Activated CD8-positive, alpha-beta memory T cell treated with anti-CD3 and anti-CD28 coated beads for 48 hours (primary cell): ENCODE measurements at regions not wholly inside any gene's neighbourhood (a gene's known extent, or its start where the extent isn't known, plus 50 kb on each side); places are given as distances from the start of the nearest gene placed in this dataset.

Source experiments
- DNase-seq, 3 experiments: peaks; one replicate each; pipeline ENCODE4 v3.0.0-alpha.2; 2020; ENCODE audit warnings: low read depth in 2 of 3, low spot score in 2 of 3

DNA sequence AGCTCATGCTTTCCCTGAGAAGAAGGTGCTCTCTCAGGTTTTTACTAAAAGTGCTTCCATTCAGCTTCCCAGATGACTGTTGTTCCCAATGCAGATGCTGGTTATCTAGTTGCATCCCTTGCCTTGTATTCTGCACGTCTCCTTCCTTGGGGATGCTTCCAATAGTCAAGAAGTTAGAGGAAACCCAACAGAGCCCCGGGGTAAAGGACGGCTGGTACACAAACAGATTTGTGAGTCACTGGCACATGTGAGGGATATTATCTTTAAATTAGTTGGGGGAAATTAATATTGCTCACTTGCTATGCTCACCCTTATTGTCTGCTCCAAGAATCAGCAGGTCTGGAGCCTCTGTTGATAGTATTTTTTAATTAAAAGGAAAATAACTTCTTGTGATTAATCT lies 465.2 kb upstream of the BOD1L1 start:
- no peak for DNase-seq

DNA sequence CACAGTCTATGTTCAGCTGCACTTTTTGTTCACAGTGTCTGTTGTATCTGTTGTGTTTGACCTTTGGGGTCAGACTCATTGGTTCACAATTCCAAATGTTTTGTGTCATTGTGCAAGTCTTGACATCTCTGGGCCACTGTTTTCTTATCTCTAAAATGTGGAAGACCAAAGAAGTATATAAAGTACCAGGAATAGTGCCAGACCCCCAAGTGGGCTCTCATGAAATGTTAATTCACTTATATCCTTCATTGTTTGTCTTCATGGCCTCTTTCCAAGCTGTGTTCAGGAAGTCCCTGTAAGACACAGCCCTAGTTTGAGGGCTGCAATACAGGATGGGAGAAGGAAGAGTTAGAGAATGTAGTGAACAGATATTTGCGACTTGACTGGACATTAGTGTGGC lies 468.3 kb upstream of the BOD1L1 start:
- DNase-seq: no peak

DNA sequence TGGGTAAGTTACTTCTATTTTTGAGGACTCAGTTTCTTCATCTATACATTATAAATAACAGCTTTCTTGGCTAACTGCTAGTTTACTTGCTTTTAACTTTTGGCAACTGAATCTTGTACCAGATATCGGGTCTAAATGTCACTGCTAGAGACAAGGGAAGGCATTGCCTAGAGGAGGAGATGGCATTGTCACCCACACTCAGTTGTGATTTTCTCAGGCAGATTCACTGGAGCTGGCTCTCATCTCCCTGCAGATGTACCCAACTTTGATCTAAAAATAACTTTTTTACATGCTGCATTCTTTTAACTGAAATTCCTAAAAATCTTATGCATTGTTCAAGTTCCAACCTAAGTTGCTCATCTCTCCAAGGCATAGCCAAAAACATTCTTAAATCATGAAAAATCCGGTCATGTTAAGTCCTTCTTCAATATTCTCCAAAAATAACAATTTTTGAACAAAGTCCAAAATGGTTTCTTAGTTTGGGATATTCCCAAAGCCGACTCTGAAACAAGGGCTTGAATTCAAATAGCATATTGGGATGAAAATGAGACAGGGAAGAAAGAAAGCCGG lies 469.0 kb upstream of the BOD1L1 start:
- DNase-seq: no peak

DNA sequence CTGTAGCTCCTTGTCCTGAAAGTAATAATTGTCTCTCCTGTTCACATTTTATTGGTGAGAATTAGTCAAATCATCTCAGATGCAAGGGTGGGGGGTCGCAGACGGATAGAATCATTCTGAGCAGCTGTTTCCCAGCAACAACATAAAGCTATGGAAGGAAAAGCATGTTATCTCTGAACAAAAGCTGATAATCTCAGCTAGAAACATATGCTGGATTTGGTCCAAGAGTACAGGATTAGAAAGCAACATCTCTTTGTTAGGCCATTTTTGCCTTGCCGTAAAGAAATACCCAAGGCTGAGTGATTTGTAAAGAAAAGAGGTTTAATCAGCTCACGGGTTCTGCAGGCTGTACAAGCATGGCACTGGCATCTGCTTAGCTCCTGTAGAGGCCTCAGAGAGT lies 472.8 kb upstream of the BOD1L1 start:
- no peak for DNase-seq

DNA sequence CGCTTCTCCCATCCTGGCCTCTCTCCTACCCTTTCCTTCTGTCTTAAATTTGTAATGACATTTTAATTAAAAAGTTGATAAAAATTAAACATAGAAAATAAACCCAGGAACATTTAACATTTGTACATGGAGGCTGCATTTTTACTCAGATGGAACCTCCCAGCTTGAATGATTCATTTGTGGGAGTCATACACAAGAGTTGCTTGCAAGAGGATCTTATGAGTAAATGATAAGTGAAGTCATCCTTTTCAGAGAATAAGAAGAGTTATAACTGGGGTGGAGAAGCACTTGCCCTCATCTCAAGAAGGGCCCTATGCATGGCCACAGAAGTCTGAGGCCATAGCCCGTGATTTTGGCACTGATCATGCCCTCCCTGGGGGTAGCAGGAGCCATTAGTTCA lies 482.9 kb upstream of the BOD1L1 start:
- no peak for DNase-seq

DNA sequence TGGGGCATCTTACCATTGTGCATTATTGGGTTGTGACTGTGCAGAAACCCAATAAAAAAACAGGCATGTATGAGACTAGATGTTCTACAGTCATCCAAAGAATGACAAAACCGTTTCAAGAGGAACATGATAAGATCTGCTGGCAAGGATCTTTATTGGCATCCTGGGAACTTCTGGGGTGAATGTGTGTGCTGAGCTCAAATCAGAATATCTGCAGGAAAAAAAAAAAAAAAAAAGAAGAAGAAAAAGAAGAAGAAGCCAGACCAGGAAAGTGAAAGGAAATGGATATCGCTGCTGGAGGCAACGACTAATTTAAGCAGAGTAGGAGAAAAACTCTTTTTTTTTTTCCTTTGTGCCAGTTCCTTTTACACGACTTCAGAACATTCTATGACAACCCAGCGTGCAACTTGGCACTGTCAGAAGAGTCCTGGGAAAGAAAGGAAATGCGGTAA lies 484.2 kb upstream of the BOD1L1 start:
- no peak for DNase-seq

DNA sequence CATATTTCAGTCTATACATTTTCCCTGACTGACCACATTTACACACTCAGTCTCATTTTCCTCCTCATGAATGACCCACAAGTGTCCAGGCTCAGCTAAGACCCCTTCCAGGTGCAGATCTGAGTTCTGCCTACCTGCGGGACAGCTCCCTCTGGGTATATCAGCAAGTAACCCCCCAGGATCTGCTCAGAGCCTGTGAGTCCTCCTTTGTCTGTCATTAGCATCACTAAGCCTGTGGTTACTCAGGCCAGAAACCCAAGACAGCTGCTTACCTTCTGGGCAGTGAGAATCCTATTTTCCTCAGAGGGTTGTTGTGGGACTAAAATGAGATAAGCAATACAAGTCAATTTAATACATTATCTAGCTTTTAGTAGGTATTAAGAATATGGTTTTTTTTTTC lies 487.6 kb upstream of the BOD1L1 start:
- no peak for DNase-seq

DNA sequence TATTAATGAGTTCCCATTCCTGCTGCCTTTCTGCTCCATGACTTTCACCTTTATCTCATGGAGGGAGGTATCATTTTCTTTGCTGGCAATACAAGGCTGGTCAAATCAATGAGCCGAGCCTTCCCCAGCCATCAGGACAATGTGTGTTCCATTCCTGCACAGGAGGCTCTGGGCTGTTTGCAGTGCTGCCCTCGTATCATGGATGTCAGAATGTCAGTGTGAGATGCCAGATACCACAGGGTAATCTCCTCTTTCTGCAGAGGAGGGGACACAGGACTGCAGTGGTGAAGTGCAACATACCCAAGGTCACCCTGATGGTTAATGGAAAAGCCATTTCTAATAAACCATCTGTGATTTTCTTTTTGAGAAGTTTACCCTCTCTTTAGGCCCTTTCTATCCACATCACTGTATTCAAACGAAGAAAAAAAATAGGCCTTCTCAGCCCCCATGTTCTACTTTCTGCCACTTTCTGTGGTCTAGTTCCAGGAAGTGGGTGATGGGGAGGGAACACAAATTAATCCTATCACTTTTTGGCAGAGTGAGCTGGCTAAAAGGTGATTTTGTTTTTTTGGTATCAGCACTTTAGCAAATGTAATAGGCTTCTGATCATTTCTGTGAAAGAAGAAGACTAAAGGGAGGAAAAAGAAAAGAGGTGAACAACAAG lies 490.2 kb upstream of the BOD1L1 start:
- no peak for DNase-seq

DNA sequence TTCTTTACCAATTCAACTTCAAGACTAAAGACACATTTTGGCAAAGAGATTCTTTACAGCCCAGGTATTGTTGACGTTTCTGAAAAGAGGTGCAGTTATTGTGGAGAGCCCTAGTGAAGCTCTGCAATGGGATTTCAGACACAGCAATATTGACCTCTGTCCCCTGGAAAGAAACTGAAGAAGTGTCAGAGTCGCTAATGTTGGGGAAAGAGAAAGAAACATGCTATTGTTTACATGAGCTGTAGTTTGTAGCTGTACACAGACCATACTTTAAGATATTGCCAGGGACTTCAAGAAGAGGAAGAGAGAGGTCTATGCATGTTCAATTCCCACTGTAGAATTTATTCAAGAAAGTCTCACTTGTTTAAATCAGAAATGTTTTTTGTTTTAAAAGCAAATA lies 497.3 kb upstream of the BOD1L1 start:
- DNase-seq: no peak

DNA sequence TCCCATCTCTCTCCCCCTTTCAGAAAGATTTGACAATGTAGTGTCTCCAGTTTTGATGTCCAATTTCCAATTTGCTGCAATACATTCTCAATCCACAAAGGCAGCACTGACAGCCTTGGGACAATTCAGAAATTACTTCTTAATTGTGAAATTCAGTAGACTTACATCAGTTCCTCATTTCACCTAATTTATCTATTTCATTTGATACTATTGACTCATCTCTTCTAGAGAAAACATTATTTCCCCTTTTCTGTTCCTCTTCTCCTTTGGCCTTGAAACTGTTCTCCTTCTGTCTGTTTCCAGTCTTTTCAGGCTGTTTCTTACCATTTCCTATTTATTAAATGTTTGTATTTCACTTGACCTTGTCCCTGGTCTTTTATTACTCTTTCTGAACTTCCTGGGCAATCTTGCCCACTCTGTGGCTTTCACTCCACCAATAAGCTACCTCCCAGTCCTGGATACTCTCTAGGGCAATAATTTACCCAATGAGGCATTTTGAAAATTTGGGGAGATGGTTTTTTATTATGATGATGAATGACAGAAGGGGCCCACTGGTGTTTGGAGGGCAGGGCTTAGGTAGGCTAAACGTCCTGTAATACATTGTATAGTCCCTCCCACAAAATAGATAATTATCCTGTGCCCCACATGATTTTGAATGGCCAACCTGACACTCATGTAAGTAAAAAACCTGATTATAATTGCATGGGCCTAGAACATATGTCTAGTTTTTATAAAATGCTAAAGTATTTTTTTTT lies 498.0 kb upstream of the BOD1L1 start:
- DNase-seq: no peak

DNA sequence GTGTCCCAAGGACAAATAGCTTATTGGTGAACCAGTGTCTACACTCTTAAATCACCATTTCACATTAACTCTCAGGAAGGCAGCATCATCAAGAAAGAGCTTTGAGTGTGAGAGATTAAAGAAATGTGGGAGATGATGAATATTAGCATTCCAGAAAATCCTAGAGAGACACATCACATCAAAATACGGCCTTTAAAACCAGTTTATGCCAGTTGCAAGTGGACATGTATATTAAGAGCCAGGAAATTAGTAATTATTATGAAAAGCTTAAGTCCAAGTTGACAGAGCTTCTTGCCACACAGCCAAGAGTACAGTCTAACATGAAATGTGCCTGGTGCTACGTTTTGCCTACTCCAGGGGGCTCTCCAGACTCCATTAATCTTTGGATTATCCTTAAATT lies 503.0 kb upstream of the BOD1L1 start:
- no peak for DNase-seq

DNA sequence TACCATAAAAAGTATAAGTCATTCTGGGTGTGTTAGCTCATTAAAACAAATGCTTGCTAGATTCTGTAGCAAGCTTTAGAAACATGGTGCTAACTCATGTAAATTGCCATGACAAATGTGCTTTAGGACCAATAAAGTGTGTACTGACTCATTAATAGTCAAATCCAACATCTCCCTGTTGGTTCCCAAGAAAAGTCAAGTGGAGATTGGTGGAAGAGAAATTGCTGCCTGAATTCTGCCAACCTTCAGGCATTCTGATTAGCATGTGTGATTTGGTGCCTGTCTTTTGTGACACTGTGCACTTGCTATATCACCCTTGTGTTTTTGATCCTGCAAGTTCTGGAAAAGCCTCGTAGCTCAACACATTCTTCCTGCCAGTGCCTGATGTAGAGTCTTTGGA lies 503.8 kb upstream of the BOD1L1 start:
- no peak for DNase-seq

DNA sequence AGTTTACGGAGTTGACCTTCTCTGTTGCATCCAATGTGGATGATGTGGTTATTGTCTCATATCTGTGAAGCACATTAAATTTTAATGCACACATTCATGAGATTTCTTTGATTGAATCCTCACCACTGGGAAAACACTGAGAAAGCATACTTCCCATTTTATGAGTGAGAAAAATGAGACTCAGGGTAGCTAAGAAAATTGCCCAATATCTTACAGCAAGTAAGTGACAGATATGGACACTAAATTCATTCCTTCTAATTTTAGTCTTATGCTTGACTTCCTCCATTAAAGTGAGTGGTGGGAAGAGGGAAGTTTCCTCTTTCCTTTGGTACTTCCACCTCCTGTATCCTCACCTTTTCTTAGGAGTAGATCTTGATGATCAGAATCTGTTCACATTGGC lies 504.8 kb upstream of the BOD1L1 start:
- no peak for DNase-seq

DNA sequence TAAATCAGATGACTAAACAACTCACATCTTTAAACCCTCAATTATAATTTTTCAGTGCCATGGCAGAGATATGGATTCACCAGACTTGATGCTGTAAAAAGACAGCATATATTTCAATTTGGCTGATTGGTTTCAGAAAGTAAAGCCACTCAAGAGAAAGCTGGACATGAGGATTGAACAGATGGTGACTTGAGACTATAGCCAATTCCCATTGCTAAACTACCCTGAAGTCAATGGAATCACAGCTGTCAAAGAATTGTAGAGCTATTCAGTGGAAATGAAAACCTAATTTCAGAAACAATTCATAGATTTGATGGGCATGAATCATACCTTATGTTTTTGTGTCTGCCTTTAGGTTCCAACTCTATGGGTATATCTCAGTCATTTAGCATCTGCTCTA lies 510.6 kb upstream of the BOD1L1 start:
- no peak for DNase-seq

DNA sequence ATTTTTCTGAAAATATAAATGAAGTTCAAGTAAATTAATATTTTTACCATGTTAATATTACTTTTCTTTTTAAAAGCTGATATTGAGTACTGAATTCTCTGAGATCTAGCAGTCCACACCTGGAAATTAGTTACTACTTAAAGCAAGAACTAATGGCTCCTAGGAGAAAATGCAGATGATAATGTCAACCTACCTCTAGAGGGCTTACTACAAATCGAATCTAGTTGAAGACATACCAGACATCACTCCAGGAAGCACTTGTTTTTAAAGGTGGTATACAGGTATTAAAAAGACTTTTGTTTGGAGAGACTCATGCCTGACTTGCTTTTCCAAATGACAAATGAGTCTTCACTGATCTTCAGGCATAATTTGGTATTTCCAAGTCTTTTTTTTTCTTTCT lies 516.4 kb upstream of the BOD1L1 start:
- no peak for DNase-seq

DNA sequence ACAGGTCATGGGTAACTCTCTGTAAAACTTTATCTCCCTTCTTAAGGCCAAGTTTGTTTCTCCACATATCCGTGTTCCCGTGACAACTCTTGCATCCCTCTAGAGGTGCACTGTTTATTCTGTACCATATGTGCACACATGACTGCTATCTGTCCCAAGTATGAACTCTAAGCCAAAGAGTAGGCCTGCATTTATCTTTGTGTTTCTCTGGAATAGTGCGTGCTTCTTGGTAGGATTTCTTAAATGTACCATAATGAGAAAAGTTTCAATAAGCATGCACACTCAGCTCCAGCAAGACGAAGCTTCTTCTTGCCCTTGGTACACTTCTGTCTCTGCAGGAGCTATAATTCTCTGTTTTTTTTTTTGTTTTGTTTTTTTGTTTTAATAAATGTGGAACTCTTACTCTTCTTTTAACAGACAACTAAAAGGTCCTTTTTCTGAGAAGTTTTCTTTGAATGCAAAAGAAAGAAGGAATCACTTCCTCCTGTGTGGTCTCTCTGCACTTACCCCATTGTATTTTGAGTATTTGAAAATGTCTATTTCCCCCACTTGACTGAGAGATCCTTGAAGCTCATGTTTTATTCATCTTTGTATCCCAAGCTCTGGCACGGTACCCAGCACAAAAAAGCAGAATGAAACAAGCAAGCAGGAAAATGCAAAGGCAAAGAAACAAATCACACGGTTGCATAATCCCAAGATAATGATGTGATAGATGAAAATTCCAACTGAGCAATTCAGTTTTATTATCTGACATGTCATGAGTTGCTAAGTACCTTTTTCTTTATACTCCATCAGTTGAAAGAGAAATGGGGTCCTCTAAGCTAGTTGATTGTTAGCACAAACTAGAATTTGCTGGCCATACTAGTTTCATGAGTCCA lies 521.9 kb upstream of the BOD1L1 start:
- DNase-seq: no peak

DNA sequence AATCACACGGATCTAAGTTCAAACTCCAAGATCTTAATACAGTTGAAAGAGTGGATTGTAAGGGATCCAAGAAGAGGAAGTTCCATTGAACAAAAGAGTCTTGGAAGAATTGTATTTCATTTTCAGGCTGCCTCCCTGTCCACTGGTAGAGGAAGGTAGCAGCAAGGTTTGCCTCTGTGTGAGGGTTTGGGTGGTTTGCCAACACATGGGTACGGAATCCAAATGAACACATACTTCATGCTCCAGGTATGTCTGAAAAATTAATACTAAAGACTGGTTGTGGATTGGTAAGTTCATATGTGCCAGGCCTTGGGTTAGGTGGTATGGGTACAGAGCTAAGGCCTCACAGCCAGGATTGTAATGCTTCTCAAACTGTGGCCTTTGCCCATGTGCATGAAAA lies 523.6 kb upstream of the BOD1L1 start:
- no peak for DNase-seq

DNA sequence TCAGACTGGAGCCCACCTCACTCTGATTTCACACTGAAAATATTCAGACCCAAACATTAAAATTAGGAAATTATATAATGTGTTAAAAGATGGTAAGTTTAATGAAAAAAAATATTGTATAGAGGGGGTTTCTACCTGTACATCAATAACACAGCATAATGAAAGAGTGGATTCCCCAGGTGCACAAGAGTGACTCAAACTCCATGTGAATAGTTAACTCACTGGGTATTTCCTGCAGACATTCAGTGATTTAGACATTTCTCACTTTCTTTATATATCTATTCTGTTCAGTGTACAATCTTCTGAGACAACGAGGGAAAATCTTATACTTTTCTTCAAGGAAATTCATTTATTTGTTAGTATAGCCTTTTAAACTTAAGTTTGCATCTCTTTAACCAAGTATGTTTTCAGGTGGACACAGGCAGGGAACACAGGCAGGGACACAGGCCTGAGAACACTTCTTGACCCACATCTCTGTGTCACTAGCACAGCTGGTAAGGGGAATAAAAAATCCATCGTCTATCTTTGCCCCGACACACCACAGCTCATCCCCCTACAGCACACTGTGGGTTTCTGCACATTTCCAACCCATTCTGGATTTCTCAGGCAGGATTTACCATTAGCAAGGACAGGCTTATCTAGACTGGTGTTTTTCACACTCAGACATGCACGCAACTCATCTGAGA lies 525.5 kb upstream of the BOD1L1 start:
- no peak for DNase-seq

DNA sequence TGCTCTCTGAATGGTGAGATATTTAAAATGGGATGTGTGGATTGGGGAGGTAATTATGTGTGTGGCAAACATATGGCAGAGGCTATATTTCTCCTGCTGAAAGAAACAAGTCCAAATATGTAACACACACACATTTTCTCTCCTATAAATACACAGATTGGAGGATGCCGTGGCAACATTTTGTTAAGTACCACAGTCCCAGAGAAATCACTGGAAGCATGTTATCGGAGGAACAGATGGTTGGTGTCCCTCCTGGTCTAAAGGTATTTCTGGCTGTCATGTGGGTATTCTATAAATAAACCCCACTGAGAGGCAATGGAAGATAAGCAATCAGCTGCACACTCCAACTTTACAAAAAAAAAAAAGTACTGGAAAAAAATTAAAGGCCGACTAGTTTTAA lies 528.3 kb upstream of the BOD1L1 start:
- DNase-seq: no peak

DNA sequence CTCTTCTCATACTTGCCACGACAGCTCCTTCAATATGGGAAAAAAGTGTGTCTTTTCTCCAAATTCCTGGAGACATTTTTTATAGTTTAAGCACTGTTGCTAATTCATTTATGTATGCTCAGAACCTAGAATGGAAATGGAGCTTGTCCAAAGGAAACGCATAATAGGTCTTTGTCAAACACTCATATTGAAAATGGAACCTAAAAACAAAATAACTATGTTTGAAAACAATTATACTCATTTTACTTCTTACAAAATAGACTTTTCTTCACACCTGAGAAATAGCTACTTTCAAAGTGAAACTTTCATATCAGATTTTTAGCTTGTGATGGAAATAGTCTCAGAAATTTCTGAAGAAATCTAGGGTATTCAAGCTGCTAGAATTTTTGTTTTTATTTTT lies 529.7 kb upstream of the BOD1L1 start:
- DNase-seq: no peak
